ENCODE measurements at regions not wholly inside any gene's neighbourhood (a gene's known extent, or its start where the extent isn't known, plus 50 kb on each side); places are given as distances from the start of the nearest gene placed in this dataset.

DNA sequence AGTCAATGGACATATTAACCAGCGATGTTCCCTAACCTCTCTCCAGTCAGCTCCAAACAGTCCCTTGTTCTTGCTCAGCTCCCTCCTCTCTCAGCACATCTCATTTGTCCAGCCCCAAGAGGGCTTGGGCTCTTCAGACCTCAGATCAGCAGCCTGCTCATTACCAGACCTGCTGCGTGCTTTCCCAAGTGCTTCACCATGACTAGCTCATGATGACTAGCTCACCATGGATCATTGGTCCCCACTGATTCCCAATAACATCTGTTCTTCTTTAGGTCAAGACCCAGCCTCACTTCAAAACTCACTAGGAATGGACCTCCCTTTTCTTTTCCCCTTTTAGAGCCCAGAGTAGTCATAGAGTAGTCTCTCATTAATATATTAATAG is 121.9 kb downstream of the SLC16A9 start:
- no peak for TF ChIP-seq CTCF (IDR thresholded peaks at IDR 0.05)
- TF ChIP-seq POLR2A (IDR thresholded peaks at IDR 0.05), result no peak
- TF ChIP-seq EP300 (IDR thresholded peaks at IDR 0.05), result no peak
